ENCODE measurements at regions not wholly inside any gene's neighbourhood (a gene's known extent, or its start where the extent isn't known, plus 50 kb on each side); places are given as distances from the start of the nearest gene placed in this dataset.

- peaks cover 14% of the 10 kb centered on the region for H3F3A ChIP-seq (ENCODE audit: low read length, unreplicated experiment)
- H3K9ac ChIP-seq (ENCODE audit: low read length), result no peak overlapping the region
- peak overlapping the region; percentile 85 for H3K4me2 ChIP-seq (ENCODE audit: low read length)
- no peaks in the 10 kb centered on the region for H3K9me3 ChIP-seq (ENCODE audit: low read length)
- intact Hi-C loops (cut with micrococcal nuclease), result no loop called here
- no peak overlapping the region for H3K4me3 ChIP-seq (ENCODE audit: low read length)
- H3K27me3 ChIP-seq (ENCODE audit: low read length), result no peaks in the 10 kb centered on the region
- no peak overlapping the region for H2AFZ ChIP-seq (ENCODE audit: low read length)
- peak overlapping the region; percentile 100 for H3K27ac ChIP-seq (ENCODE audit: low read length)
- H4K20me1 ChIP-seq (ENCODE audit: low read length), result no peaks in the 10 kb centered on the region
- no peaks in the 10 kb centered on the region for H3K79me2 ChIP-seq (ENCODE audit: low read length)
- H3K4me1 ChIP-seq (ENCODE audit: insufficient read depth, low read length), result peaks cover 47% of the 10 kb centered on the region
- DNase-seq (peak; percentile 92), ATAC-seq (peak; percentile 14; the same call in 1 of the 2 replicates)
- TF ChIP-seq EZH2 (IDR thresholded peaks at IDR 0.05; ENCODE audit: low read length, unreplicated experiment) (no peak), EZH2phosphoT487 (IDR thresholded peaks at IDR 0.05; ENCODE audit: borderline replicate concordance, low read length) (no peak), CTCF (conservative IDR thresholded peaks at IDR 0.05; ENCODE audit: low read depth, low read length) (no peak)
- BruUV-seq (replicated peaks), result no TSS peak
- ChIA-PET CTCF (no interaction called here), POLR2A (ENCODE audit: unreplicated experiment) (no interaction called here)
- no peaks in the 10 kb centered on the region for H3K9me2 ChIP-seq (replicated peaks; ENCODE audit: low read length)
- no peaks in the 10 kb centered on the region for H3K36me3 ChIP-seq (ENCODE audit: low read depth, low read length)
These were observed 82.4 kb upstream of the TAB2 start for GRCh38 chr6:149235130-149235561.

DNA sequence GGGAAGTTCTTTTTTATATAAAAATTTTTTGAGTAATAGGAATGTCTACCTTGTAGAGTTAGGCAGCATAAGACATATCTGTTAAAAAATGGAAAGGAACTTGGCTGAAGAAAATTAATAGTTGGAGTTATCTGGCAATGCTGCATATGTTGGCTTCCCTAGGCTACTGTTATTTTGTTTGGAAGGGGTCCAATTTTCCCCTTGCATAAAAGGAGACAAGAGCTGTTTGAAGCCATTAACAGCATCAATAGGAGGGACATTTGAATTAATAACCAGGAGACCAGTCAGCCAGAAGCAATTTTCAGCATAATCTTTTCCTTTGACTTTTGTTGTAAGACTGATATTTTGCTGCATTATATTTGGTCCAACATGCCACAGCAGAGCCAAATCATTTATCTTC, 80.9 kb upstream of the TAB2 start:
- H3K36me3 ChIP-seq (ENCODE audit: low read depth, low read length), result no peaks in the 10 kb centered on the region
- no peak overlapping the region for H3K27ac ChIP-seq (ENCODE audit: low read length)
- H3K4me2 ChIP-seq (ENCODE audit: low read length), result no peak overlapping the region
- peaks cover 14% of the 10 kb centered on the region for H3F3A ChIP-seq (ENCODE audit: low read length, unreplicated experiment)
- H2AFZ ChIP-seq (ENCODE audit: low read length), result no peak overlapping the region
- no peak for ATAC-seq
- intact Hi-C loops (cut with micrococcal nuclease), result no loop called here
- no peak for DNase-seq
- no peaks in the 10 kb centered on the region for H3K79me2 ChIP-seq (ENCODE audit: low read length)
- H3K4me3 ChIP-seq (ENCODE audit: low read length), result no peak overlapping the region
- no peaks in the 10 kb centered on the region for H3K27me3 ChIP-seq (ENCODE audit: low read length)
- no TSS peak for BruUV-seq (replicated peaks)
- ChIA-PET POLR2A (ENCODE audit: unreplicated experiment) (no interaction called here), CTCF (no interaction called here)
- H3K9me2 ChIP-seq (replicated peaks; ENCODE audit: low read length), result no peaks in the 10 kb centered on the region
- TF ChIP-seq EZH2 (IDR thresholded peaks at IDR 0.05; ENCODE audit: low read length, unreplicated experiment) (no peak), CTCF (conservative IDR thresholded peaks at IDR 0.05; ENCODE audit: low read depth, low read length) (no peak), EZH2phosphoT487 (IDR thresholded peaks at IDR 0.05; ENCODE audit: borderline replicate concordance, low read length) (no peak)
- H3K9me3 ChIP-seq (ENCODE audit: low read length), result no peaks in the 10 kb centered on the region
- H3K9ac ChIP-seq (ENCODE audit: low read length), result no peak overlapping the region
- peaks cover 38% of the 10 kb centered on the region for H3K4me1 ChIP-seq (ENCODE audit: insufficient read depth, low read length)
- no peaks in the 10 kb centered on the region for H4K20me1 ChIP-seq (ENCODE audit: low read length)

DNA sequence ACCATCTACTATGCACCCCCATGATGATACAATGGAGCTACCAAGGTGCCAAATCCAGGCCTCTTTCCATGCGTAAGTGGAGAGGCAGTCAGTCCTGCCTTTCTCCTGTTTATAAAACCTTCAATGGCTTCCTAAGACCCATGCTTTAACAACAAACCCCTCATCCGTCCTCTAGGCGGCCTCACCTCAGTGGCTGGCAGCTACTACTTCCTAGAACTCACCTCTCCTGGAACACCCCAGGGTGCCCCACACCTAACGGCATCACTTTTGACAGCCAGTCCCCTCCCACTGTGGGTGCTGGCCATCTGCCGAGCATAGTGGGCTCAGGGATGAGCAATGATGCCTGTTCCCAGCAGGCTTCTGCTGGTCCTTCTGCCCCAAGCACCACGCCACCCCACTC, 80.0 kb upstream of the TAB2 start:
- POLR2A ChIA-PET (ENCODE audit: unreplicated experiment), result no interaction called here
- no TSS peak for BruUV-seq (replicated peaks)
- Histone ChIP-seq H3K4me3 (ENCODE audit: low read length) (no peak overlapping the region), H3F3A (ENCODE audit: low read length, unreplicated experiment) (peaks cover 12% of the 10 kb centered on the region), H3K79me2 (ENCODE audit: low read length) (no peaks in the 10 kb centered on the region), H3K36me3 (ENCODE audit: low read depth, low read length) (no peaks in the 10 kb centered on the region), H3K9me2 (replicated peaks; ENCODE audit: low read length) (no peaks in the 10 kb centered on the region), H2AFZ (ENCODE audit: low read length) (no peak overlapping the region), H3K27me3 (ENCODE audit: low read length) (no peaks in the 10 kb centered on the region), H3K4me1 (ENCODE audit: insufficient read depth, low read length) (peaks cover 32% of the 10 kb centered on the region), H3K9me3 (ENCODE audit: low read length) (no peaks in the 10 kb centered on the region), H3K4me2 (ENCODE audit: low read length) (no peak overlapping the region), H4K20me1 (ENCODE audit: low read length) (no peaks in the 10 kb centered on the region), H3K9ac (ENCODE audit: low read length) (no peak overlapping the region), H3K27ac (ENCODE audit: low read length) (no peak overlapping the region)
- TF ChIP-seq EZH2 (IDR thresholded peaks at IDR 0.05; ENCODE audit: low read length, unreplicated experiment) (no peak), EZH2phosphoT487 (IDR thresholded peaks at IDR 0.05; ENCODE audit: borderline replicate concordance, low read length) (no peak), CTCF (conservative IDR thresholded peaks at IDR 0.05; ENCODE audit: low read depth, low read length) (no peak)
- CTCF ChIA-PET, result no interaction called here
- no peak for ATAC-seq
- DNase-seq, result no peak
- intact Hi-C loops (cut with micrococcal nuclease), result no loop called here
